Mucosa of gallbladder (tissue), 1 donor: ENCODE measurements at regions not wholly inside any gene's neighbourhood (a gene's known extent, or its start where the extent isn't known, plus 50 kb on each side); places are given as distances from the start of the nearest gene placed in this dataset.
A peak's percentile ranks its signal among the peaks of the same experiment; 100 is the strongest.
"Not testable (repeated sequence)": the region's sequence is repeated elsewhere in the genome, so short reads cannot be mapped to it uniquely, and the experiment has no call there.

Experiments
- DNase-seq: peaks from one replicate; pipeline ENCODE4 v3.0.0-alpha.2; 2020; ENCODE audit warnings: low spot score
- donor health status: DM: no; HTN: no; CAD: no.

DNA sequence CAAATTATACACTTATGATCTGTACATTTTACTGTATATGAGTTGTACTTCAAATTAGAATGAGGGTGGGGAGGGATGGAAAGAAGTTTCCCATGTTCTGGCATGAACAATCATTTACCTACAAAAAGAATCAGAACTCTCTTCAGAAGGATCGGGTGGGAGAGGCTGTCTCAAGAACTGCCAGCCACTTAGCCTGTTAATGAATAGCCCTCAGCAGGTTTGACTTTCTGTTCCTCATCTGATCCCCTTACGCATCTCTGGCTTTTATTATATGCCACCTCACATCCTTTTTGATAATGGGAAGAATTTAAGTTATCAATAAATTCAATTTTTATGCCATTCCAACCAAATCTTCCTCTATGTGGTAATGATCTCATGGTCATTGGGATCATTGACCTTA, 168.3 kb upstream of the TGFBR2 start:
- no peak for DNase-seq

DNA sequence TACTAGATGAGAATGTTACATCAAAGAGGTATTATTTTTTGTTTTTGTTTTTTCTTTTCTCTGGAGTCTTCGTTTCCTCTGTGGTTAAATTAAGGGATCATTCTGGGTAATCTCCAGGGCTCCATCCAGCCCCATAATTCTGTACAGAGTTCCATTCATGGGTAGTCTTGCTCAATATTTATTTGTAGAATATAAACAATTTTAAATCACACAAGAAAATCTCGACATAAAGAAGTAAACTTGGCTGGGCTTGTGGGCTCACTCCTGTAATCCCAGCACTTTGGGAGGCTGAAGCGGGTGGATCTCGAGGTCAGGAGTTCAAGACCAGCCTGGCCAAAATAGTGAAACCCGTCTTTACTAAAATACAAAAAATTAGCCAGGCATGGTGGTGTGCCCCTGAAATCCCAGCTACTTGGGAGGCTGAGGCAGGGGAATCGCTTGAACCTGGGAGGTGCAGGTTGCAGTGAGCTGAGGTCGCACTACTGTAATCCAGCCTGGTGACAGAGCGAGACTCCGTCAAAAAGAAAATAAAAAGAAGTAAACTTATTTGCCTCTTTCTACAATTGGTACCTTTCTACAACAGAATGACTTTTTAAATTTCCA, 166.8 kb upstream of the TGFBR2 start:
- no peak for DNase-seq

DNA sequence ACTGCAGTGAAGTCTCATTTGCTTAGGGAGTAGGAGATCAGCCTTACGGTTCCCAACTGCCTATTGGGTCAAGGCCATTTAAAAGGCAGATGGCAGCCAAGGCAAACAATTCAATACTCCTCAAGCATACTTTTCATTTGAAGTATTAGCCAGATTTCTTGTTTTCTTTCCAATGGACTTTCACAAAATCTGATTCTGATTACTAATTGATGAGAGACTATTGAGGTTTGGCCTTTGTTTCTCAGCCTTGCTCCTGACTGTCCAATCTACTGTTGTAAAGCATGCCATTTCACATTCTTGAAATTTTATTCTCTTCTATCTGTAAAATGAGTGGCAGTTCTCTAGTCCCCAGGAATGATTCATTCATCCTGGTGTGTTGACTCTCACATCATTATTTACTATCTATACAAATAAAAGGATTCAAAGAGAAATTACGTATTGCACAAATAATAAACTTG, 166.2 kb upstream of the TGFBR2 start:
- DNase-seq, result no peak

DNA sequence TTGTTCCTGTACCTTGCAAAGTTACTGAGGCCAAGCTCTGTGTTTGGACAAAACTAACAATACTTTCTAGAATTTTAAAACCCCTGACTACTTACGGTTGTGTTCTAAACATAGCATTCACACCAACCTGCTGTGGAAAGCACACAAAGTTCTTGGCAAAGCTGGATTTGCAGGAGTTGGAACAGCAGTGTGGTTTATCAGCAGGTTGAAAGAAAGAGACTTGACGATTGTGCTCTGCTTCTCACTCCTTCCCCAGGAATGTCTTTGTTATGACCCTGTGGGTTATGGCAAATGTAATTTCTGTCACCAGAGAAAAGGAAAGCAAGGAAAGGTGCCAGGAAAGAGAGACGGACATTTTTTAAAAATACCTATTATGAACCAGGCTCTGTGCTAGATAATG, 165.5 kb upstream of the TGFBR2 start:
- peak; percentile 40 for DNase-seq

DNA sequence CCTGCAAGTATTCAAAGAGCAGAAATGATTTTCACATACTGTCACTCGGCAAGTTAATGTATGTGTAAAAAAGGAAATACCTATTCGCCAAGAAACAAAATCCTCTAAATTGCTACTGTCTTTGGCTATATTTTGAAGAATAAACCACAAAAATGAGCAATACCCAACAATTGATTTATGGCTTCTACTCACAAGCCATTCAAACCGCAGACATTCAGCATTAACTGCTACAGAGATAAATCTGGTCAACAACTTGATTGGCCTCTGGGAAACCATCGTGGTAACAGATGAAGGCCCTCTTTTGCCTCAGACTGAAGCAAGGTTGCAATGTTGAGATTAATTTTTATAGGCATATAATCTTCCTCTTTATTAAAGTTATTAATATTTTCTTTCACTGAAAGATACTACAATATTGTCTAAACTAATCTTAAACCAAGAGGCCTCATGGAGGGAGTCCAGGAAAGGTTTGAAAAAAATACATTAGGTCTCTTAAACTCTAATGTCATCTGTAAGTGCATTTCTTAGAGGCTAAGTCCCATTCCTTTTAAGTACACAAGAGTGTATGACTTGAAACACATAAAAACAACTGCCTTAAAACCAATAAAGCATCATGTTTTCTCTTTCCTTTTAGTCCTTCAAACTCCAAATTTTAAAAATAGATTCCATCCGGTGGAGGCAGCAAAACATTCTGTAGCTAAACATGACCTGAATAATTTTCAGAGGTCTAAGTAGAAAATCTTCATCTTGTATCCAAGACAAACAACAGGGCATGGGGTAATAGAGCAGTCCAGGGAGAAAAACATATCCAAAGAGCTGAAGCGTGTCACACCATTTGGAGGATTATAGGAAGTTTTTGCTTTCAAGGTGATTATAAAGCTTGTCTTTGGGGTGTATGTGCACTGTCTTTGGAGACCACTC, 162.4 kb upstream of the TGFBR2 start:
- no peak for DNase-seq

DNA sequence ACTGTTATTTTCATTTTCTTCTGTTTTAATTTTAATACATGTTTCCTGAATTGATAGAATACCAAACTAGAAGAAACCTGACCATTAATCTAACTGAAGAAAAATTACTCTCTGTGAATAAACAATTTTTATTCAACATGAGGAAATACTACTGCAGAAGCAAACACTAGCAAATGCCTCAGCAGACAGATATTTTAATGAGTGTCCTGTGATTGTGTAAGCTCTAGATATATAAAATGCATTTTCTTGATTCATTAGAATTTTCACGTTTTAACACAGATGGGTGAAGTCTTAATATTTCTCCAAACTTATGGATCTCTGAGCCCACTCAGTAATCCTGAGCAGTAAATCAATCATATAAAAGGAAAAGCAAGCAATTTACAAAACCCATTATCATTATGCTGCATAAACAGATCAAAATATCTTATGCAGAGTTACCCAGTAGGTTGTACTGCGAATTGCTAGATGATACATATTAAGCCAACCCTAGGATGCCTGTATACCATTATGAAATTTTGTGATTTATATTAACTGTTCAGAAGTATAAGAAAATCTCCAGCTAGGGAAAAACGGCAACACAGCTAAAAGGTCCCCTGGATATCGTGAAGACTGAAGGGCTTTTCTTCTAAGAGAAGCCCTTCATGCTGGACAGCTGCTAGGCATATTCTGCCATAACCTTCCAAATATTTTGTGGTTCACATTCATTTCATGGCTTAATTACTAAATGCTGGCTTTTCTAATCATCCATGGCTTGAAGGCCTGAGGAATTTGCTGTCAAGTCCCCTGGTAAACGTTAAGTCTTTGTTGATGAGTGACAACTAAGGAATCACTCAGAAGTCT, 157.7 kb upstream of the TGFBR2 start:
- DNase-seq, result no peak

DNA sequence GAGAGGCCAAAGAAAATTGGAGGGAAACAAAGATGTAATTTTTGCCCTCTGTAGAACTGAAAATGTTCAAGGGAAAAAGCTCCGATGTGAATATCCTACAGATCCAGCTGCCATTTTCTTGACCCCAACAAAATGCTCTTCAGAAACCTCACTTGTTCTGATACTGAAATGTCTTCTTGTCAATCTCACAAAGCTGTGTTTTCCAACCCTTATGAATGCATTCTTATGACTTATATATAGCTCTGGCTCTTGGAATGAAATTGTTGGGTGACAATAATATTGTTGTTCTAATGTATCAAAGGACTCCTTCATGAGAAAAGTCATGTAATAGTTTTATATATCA, 157.1 kb upstream of the TGFBR2 start:
- no peak for DNase-seq

DNA sequence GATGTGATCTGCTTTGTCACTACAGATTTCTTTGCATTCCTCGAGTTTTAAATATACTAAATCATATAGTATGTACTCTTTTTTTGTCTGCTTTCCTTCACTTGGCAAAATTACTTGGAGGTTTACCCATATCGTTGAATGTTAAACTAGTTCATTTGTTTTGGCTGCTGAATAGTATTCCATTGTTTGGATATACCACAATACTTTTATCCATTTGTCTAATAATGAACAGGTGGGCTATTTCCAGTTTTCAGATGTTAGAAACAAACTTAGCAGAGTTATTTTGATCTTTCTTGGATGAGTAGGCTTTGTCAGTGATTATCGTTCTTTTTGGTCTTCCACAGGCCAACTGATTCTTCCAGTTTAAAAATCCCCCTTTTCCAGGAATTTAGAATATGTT, 154.0 kb upstream of the TGFBR2 start:
- DNase-seq, result no peak

DNA sequence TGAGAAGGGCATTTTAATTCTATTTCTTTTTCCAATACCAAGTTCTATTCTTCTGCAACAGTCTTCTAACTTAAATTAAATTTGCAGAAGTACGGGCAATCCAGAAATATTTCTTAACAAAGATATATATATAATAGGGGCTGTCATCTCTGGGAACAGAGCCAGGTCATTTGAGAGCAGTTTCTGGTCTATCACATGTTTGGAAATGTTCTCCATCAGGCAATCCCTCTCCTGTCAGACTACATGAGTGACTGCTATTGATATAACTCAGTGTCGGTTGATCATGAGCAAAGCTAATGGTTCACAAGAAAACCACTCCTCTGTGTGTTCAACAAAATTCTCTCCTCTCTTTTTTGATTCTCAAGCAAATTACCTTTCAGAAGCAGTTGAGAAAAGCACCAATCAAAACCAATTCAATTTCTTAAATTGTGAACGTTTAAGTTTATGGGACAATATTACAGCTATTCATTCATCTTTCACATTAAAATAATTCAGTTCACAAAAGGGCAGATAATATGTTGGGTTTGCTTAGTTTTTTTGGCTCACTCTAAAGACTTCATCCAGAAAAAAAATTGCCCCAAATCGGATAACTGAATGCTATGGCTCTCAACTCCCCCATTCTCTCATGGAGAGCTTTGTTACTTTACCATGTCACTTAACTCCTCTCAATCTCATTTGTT, 152.9 kb upstream of the TGFBR2 start:
- no peak for DNase-seq

DNA sequence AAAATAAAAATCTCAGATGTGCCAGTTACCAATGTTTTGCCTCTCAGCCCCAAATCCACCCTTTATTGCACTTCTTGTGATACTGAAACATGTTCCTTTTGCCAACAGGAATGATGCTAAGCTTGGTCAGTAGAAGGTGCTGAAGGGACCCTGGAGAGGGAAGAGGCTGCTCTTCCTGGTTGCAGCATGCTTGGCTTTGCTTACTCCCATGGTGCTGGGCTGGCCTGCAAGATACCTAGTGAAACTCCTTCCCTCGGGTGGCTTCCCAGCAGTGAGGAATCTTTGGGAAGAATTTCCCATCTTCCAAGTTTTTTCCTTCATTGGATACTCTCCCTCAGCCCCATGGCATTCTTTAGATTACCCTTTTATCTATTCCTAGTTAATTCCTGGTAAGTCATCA, 151.8 kb upstream of the TGFBR2 start:
- no peak for DNase-seq

DNA sequence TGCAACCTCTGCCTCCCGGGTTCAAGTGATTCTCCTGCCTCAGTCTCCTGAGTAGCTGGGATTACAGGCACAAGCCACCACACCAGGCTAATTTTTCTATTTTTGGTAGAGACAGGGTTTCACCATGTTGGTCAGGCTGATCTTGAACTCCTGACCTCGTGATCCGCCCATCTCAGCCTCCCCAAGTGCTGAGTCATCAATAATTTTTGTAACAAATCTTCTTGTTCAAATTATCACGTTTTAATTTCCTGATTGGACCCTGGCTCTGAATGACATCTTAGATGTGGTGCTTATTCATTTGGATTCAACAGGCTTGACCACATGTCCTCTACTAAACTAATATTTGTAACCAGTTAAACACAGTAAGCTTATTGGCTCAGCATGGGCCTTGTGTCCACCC, 151.3 kb upstream of the TGFBR2 start:
- DNase-seq, result not testable (repeated sequence)

DNA sequence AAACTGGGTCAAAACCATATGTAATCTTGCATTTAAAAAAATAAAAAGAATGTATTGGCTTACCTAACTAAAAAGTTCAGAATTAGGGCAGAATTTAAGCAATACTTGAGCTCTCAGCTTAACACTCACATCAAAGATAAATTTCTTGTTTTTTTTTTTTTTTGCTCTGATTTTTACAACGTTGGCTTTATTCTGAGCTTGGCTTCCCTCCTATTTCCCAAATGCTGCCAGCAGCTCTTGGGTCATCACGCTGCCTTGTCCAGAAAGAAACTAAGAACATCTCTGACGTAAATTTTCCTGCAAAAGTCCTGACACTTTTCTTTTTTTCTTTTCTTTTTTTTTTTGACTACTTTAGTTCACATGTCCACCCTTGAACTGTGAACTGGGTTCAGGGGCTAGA, 150.6 kb upstream of the TGFBR2 start:
- peak; percentile 16 for DNase-seq

DNA sequence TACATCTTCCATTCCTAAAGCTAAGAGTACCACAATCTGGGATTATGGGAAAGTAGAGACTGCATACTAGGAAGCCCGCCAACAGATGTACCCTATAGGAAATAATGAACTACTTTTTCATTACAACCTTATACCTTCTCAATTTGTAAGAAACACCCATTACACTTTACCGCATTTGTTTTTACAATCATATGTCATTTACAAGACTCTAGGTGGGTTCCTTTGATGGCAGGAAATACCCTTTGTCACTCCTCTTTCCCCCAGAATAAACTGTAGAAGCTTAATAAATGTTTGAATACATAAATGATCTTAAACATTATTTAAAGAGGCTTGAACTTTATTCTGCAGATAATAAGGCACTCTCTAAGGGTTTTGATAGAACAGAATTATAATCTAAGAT, 150.1 kb upstream of the TGFBR2 start:
- no peak for DNase-seq

DNA sequence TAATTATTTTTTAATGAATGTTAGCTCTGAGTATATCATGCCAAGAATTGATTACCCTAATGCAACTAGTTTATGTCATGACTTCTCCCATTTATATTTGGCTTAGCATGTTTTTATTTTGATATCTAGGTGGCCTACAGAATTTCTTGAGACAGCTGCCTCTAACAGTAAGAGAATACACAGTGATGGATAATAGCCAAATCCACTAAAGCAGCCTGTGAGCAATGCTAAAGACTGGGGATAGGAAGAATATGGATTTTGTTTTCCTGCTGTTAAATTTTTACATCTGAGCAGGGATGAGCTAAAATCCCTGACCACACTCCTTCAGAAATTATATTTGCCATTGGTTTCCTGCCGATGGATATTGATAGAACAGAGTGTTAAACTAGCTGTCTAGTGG, 149.3 kb upstream of the TGFBR2 start:
- DNase-seq, result no peak

DNA sequence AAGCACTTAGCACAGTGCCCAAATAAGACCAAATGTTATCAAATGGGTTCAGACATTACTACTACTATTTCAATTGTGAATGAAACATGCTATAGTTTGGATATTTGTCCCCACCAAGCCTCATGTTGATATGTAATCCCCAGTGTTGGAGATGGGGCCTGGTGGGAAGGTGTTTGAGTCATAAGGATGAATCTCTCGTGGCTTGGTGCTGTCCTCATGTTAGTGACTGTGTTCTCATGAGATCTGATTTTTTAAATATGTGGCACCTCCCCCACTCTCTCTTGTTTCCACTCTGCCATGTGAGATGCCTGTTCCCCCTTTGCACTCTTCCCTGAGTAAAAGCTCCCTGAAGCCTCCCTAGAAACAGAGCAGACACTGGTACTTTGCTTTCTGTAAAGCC, 148.7 kb upstream of the TGFBR2 start:
- no peak for DNase-seq

DNA sequence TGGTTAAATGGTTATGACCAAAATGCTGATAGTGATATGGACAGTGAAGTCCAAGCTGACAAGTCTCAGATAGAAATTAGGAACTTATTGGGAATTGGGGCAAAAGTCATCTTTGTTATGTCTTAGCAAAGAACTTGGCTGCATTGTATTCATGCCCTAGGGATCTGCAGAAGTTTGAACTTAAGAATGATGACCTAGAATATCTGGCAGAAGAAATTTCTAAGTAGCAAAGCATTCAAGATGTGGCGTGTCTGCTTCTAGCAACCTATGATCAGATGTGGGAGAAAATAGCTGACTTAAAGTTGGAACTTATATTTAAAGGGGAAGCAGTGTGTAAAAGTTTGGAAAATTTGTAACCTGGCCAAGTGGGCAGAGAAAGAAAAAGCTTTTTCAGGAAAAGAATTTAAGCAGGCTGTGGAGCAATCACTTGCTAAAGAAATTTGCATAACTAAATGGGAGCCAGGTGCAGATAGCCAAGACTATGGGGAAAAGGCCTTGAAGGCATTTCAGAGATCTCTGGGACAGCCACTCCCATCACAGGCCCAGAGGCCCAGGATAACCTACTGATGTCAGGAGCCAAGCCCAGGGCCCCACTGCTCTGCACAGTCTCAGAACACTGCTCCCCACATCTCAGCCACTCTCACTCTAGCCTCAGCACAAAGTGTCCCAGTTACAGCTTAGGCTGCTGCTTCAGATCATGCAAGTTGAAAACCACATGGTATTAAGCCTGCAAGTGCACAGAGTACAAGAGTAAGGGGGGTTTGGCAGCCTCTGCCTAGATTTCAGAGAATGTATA, 147.8 kb upstream of the TGFBR2 start:
- DNase-seq, result no peak

DNA sequence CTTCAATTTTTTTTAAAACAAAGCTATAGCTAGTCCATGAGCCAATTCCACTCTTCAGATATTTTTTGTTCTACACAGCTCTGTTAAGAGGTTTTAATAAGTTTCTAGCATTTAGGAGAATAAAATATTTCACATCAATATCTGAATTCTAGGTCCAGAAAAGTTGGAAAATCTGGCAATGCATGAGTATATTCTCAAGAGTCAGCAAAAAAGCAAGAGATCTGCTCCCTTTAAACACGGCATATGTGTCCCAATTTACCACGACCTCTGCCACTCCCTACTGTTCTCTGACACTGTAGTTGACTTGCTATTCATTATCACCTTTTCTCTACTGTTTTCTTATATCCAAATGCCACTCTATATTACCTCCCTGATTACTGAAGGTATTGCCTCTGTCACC, 145.1 kb upstream of the TGFBR2 start:
- no peak for DNase-seq

DNA sequence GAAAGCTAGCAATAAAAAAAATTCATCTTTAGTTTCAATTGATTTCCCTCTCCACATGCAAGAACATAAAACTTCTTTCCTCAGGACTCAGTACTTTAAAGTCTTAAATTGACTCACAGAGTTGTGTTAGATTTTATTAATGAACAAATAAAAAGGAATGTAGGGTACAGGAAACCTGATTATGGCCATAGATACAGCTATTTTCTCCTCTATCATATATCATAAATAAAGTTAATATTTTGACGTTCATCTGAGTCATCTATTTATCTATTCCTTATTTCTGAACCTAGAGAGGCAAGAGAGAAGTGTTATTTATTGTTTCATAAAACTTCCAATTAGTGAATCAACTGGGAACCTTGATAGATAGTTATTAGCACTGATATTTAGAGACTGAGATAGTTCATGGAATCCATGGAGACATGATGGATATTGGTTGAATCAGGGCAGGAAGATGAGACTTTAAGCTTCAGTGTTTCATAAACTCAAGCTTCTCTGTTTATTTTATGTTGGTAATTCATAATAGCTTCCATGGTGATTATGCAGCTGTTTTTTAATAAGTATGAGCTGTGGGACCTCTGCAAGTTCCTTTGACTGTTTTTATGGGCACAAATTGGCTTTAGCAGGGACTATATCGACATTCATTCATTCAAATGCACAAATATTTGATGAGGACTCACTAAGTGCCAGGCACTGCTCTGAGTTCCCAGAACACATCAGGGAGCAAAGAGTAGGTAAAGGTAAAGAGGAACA, 143.5 kb upstream of the TGFBR2 start:
- DNase-seq, result no peak

DNA sequence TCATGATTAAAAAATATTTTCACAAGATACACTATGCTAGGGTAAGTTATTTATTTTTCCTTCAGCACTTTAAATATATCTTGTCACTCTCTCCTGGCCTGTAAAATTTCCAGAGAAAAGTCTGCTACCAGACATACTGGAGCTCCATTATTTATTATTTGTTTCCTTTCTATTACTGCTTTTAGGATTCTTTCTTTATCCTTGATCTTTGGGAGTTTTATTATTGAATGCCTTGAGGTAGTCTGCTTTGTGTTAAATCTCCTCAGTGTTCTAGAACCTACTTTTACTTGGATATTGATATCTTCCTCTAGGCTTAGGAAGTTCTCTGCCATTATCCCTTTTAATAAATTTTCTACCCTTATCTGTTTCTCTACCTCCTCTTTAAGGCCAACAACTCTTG, 142.0 kb upstream of the TGFBR2 start:
- no peak for DNase-seq

DNA sequence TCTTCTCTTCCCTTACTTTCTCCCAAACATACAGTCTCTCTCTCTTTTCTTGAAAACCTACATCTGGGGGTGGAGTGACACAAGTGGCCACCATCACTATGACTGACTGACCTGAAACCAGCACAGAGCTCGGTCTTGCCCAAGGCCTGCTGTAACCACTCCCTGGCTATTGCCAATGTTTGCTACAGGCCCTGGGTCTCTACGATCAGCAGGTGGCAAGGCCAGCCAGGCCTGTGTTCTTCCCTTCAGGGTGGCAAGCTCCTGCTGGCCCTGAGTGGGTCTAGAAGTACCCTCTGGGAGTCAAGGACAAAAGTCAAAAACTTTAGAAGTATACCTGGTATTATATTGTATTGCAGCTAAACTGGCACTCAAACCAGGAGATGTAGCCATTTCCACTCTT, 140.9 kb upstream of the TGFBR2 start:
- DNase-seq, result no peak
